MG63 (cell line): ENCODE measurements at regions not wholly inside any gene's neighbourhood (a gene's known extent, or its start where the extent isn't known, plus 50 kb on each side); places are given as distances from the start of the nearest gene placed in this dataset.
"Not testable (repeated sequence)": the region's sequence is repeated elsewhere in the genome, so short reads cannot be mapped to it uniquely, and the experiment has no call there.

ENCODE experiments used
- DNase-seq: peaks from one replicate; pipeline ENCODE4 v3.0.0-alpha.2; 2020
- H3K27me3 ChIP-seq: fragments of 250-450 bp; sonication (Bioruptor Pico); 2 replicates; pipeline ENCODE4 v1.5.1; 2020; ENCODE audit warnings: mild to moderate bottlenecking, moderate library complexity
- H3K36me3 ChIP-seq: fragments of 250-450 bp; sonication (Bioruptor Pico); 2 replicates; pipeline ENCODE4 v1.5.1; 2020; ENCODE audit warnings: mild to moderate bottlenecking, moderate library complexity
- H3K4me3 ChIP-seq: fragments of 250-450 bp; sonication (Bioruptor Pico); 2 replicates; pipeline ENCODE4 v1.5.1; 2020; ENCODE audit warnings: mild to moderate bottlenecking, moderate library complexity
- H3K9me3 ChIP-seq: fragments of 250-450 bp; sonication (Bioruptor Pico); 2 replicates; pipeline ENCODE4 v1.5.1; 2020; ENCODE audit warnings: mild to moderate bottlenecking, moderate library complexity

DNA sequence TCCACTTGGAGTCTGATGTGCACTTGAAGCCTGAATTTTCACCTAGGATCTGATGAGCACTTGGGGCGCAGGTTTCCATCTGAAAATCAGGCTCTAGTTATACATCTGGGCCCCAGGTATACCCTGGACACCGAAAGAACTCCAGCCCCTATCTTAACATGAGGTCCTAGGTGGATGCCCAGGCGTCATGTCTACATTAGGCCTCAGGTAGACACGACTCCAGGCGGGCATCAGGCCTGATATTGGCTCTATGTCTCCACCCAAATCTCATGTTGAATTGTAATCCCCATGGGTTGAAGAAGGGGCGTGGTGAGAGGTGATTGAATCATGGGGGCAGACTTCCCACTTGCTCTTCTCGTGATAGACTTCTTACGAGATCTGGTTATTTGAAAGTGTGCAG lies 1488.1 kb upstream of the TPTE start:
- not testable (repeated sequence) for DNase-seq

DNA sequence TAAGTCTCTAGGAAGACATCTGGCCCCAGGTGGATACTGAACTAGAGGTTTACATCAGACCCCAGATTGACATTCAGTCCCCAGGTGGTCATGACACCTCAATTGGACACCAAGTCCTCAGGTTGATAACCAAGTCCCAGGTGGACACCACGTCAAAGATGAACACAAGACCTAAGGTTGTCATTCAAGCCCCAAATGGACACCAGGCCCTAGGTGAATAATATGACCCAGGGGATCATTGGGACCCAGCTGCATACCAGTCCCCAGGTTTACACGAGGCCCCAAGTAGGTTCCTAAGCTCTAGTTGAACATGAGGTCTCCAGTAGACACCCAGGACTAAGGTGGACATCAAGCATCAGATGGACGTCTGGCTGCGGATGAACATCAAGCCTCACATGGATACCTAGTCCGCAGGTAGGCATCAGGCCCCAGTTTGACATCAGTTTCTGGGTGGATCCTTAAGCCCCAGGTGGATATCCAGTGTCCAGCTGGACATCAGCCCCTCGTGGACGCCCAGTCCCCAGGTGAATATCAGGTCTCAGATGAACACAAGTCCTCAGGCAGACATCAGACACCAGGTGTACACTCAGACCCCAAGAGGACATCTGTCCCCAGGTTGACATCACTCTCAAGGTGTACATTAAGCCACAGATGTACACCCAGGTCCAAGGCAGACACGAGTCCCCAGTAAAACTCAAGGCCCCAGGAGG lies 1486.7 kb upstream of the TPTE start:
- not testable (repeated sequence) for H3K27me3 ChIP-seq, H3K4me3 ChIP-seq, DNase-seq, H3K36me3 ChIP-seq, H3K9me3 ChIP-seq

More for the DNA sequence above, 1488.1 kb upstream of the TPTE start:
- not testable (repeated sequence) for H3K27me3 ChIP-seq, H3K9me3 ChIP-seq, H3K36me3 ChIP-seq, H3K4me3 ChIP-seq

DNA sequence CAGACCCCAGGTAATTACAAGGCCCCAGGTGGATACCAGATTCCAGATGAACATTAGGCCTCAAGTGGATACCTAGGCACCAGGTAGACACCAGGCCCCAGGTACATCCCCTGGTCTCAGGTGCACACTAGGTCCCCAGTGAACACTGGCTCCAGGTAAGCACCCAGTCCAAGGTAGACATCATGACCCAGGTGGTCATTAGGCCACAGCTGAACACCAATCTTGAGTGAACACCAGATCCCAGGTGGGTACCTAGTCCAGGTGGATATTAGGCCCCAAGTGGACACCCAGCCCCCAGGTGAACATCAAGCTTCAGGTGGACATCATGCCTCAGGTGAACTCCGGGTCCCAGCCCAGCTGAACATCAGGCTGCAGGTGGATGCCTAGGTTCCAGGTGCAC lies 1486.2 kb upstream of the TPTE start:
- not testable (repeated sequence) for H3K36me3 ChIP-seq, H3K27me3 ChIP-seq, H3K9me3 ChIP-seq, DNase-seq, H3K4me3 ChIP-seq

DNA sequence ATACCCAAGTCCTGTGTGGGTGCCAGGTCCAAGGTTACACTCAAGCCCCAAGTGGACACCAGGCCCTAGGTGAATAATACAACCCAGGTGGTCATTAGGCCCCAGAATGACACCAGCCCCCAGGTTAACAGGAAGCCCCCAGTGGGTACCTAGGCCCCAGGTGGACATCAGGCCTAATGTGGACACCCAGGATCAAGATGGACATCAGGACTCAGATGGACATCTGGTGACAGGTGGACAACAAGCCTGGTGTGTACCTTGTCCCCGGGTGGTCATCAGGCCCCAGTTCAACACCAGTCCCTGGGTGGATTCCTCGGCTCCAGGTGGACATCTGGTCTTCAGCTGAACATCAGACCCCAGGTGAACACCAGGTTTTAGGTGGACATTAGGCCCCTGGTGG lies 1485.4 kb upstream of the TPTE start:
- H3K4me3 ChIP-seq, H3K36me3 ChIP-seq, H3K27me3 ChIP-seq, DNase-seq, H3K9me3 ChIP-seq: not testable (repeated sequence)

DNA sequence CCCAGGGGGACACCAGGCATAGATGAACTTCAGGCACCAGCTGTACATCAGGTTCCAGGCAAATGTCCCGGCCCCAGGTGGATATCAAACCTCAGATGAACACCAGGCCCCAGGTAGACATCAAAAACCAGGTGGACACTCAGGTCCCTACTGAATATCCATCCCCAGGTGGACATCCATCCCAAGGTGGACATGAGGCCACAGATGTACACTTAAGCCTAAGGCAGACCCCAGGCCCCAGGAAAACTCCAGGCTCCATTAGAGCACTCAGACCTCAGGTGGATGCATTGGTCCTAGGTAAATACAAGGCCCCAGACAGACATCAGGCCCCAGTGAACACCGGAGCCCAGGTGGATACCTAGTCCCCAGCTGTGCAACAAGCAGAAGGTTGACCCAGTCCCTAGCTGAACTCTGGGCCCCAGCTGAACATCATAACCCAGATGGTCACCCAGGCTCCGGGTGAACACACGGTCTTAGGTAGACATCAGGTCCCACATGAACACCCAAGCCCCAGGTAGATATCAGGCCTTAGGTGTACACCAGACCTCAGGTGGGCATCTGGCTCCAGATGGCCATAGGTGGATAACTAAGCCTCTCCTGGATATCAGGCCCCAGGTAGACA lies 1484.3 kb upstream of the TPTE start:
- H3K36me3 ChIP-seq, H3K4me3 ChIP-seq, DNase-seq, H3K9me3 ChIP-seq, H3K27me3 ChIP-seq: not testable (repeated sequence)

DNA sequence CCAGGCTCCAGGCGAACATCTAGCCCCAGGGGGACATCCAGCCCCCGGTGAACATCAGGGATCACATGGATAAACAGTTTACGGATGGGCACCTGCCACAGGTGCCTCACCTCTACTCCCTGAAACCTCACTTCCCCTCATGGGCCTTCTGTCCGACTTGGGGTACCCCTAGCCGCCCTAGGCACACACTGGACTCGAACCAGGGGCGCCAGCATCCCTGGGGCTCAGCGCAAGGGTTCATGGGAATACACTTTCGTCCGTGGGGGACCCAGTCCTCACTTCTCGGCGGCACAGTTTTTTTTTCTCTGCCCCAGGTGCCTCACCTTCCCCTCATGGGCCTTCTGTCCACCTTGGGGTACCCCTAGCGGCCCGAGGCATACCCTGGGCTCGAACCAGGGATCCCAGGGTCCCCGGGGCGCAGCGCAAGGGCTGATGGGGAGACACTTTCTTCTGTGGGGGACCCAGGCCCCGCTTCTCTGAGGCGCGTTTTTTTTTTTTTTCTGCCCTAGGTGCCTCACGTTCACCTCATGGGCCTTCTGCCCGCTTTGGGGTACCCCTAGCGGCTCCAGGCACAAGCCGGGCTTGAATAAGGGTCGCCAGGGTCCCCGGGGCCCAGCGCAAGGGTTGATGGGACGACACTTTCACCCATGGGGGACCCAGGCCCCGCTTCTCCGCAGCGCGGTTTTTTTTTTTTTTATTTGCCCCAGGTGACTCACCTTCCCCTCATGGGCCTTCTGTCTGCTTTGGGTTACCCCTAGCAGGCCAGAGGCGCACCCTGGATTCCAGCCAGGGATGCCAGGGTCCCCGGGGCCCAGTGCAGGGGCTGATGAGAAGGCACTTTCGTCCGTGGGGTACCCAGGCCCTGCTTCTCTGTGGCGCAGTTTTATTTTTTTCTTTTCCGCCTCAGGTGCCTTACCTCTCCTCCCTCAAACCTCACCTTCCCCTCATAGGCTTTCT lies 1483.5 kb upstream of the TPTE start:
- H3K9me3 ChIP-seq, DNase-seq: not testable (repeated sequence)

DNA sequence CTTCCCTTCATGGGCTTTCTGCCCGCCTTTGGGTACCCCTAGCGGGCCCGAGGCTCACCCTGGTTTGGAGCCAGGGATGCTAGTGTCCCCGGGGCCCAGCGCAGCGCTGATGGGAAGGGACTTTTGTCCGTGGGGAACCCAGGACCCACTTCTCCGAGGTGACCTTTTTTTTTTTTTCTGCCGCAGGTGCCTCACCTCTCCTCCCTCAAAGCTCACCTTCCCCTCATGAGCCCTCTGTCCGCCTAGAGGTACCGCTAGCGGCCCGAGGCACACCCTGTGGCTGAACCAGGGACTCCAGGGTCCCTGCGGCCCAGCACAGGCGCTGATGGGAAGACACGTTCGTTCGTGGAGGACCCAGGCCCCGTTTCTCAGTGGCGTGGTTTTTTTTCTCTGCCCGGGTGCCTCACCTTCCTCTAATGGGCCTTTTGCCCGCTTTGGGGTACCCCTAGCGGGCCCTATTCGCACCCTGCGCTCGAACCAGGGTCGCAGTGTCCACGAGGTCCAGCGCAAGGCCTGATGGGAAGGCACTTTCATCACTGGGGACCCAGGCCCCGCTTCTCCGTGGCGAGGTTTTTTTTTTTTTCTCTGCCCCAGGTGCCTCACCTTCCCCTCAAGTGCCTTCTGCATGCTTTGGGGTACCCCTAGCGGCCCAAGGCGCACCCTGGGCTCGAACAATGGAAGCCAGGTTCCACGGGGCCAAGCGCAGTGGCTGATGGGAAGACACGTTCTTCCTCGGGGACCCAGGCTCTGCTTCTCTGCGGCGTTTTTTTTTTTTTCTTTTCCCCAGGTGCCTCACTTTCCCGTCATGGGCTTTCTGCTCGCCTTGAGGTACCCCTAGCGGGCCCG lies 1481.6 kb upstream of the TPTE start:
- H3K27me3 ChIP-seq, H3K4me3 ChIP-seq, H3K36me3 ChIP-seq, H3K9me3 ChIP-seq, DNase-seq: not testable (repeated sequence)

More for the DNA sequence above, 1483.5 kb upstream of the TPTE start:
- not testable (repeated sequence) for H3K27me3 ChIP-seq, H3K4me3 ChIP-seq, H3K36me3 ChIP-seq

DNA sequence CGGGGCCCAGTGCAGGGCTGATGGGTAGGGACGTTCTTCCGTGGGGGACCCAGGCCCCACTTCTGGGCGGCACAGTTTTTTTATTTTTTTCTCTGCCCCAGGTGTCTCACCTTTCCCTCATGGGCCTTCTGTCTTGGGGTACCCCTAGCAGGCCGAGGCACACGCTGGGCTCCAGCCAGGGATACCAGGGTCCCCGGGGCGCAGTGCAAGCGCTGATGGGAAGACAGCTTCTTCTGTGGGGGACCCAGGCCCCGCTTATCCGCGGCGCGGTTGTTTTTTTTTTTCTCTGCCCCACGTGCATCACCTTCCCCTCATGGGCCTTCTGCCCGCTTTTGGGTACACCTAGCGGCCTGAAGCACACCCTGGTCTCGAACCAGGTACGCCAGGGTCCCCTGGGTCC lies 1481.0 kb upstream of the TPTE start:
- not testable (repeated sequence) for H3K9me3 ChIP-seq, H3K4me3 ChIP-seq, H3K27me3 ChIP-seq, H3K36me3 ChIP-seq, DNase-seq

DNA sequence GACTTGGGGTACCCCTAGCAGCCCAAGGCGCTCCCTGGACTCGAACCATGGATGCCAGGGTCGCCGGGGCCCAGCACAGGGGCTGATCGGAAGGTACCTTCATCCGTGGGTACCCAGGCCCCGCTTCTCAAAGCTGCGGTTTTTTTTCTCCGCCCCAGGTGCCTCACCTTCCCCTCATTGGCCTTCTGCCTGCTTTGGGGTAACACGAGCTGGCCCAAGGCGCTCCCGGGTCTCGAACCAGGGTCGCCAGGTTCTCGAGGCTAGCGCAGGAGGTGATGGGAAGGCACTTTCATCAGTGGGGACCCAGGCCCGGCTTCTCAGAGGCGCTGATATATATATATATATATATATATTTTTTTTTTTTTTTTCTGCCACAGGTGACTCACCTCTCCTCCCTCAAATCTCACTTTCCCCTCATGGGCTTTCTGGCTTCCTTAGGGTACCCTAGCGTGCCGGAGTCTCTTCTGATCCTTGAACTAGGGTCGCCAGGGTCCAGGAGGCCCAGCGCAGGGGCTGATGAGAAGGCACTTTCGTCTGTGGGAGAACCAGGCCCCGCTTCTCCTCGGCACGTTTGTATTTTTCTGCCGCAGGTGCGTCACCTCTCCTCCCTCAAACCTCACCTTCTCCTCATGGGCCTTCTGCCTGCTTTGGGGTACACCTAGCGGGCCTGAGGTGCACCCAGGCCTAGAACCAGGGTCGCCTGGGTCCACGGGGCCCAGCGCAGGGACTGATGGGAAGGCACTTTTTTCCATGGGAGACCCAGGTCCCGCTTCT lies 1480.0 kb upstream of the TPTE start:
- not testable (repeated sequence) for H3K9me3 ChIP-seq, H3K27me3 ChIP-seq, H3K36me3 ChIP-seq, H3K4me3 ChIP-seq, DNase-seq

DNA sequence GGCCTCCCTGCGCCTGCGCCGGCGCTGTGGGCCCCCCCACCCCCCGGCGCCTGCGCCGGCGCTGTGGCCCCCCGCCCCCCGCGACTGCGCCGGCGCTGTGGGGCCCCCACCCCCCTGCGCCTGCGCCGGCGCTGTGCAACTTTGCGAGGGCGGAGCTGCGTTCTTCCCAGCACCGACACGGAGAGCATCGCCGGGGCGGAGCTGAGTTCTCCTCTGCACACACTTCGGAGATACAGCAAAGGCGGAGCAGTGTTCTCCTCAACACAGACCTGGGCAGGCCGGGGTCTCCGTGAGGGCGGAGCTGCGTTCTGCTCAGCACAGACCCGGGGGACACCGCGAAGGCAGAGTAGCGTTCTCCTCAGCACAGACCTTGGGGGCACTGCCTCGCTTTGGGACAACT lies 1478.3 kb upstream of the TPTE start:
- H3K27me3 ChIP-seq, H3K36me3 ChIP-seq, H3K9me3 ChIP-seq, H3K4me3 ChIP-seq, DNase-seq: not testable (repeated sequence)

DNA sequence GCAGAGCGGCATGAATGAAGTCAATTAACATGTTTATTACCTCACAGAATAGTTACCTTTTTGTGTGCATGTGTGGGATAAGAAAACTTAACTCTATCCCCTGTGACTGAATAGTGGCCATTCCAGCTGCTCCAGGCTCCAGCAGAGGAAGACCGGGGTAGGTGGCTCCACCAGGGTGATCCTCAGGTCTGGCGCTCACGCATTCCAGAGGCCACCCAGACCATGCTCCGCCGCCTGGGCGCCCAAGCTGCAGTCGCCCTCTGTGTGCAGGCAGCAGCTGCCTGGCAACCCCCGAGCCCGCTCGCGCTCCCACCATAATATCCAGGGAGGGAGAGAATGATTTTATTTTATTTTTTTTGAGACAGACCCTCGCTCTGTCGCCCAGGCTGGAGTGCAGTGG lies 1474.5 kb upstream of the TPTE start:
- not testable (repeated sequence) for H3K4me3 ChIP-seq, DNase-seq

DNA sequence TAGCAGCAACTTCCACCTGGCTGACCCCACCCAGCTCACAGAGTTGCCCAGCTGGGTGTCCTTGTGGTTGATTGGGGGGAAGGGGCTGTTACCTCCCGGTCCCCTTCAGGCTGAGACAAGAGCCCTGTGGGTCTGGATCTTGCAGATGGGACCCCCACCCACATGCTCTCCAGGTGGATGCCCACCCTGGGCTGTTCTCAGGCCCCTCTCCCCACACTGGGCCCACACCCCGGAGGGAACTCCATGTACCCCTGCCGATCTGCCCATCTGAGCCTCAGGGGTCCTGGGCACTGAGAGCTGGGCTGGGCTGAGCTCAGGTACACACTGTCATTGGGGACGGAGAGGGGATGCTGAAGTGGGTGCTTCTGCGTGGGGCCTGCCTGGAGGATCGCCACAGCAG lies 1453.9 kb upstream of the TPTE start:
- H3K27me3 ChIP-seq, H3K9me3 ChIP-seq, DNase-seq, H3K4me3 ChIP-seq, H3K36me3 ChIP-seq: not testable (repeated sequence)

More for the DNA sequence above, 1474.5 kb upstream of the TPTE start:
- not testable (repeated sequence) for H3K9me3 ChIP-seq, H3K27me3 ChIP-seq, H3K36me3 ChIP-seq

DNA sequence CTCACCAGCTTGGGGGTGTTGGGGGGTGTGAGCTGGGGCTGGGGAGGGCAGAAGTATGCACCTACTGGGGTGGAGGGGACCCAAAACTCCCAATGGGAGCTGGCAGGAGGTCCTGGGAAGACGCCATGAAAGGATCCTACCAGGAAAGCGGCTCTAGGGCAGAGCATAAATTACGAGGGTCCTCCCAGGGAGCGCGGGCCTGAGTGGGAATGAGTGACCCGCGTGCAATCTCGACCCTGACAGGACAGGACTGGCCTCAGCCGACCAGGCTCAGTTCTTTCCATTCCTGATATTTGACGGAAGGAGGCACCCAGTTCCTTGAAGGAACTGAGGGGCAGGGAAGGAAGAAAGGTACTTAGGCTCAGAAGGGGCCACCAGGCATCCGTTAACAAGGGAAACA lies 1452.8 kb upstream of the TPTE start:
- H3K9me3 ChIP-seq, H3K4me3 ChIP-seq, DNase-seq, H3K27me3 ChIP-seq, H3K36me3 ChIP-seq: not testable (repeated sequence)

DNA sequence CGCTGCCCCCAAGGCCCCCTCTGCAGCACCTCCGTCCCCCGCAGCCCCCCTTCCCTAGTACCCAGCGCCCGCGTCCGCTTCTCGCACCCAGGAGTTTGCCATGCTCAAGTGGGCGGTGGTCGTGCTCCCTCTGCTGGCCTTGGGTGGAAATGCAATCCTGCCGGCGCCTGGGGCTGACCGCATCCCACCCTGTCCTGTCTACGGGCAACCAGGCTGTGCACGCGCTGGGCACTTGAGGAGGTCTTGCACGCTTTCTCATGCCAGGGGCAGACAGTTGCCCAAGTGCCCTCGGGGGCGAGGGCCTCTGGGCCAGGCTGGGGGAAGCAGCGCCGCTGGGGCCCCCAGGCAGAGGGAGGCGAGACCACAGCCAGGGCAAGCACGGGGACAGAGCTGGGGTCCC lies 1450.7 kb upstream of the TPTE start:
- H3K27me3 ChIP-seq, H3K9me3 ChIP-seq, DNase-seq, H3K4me3 ChIP-seq, H3K36me3 ChIP-seq: not testable (repeated sequence)

DNA sequence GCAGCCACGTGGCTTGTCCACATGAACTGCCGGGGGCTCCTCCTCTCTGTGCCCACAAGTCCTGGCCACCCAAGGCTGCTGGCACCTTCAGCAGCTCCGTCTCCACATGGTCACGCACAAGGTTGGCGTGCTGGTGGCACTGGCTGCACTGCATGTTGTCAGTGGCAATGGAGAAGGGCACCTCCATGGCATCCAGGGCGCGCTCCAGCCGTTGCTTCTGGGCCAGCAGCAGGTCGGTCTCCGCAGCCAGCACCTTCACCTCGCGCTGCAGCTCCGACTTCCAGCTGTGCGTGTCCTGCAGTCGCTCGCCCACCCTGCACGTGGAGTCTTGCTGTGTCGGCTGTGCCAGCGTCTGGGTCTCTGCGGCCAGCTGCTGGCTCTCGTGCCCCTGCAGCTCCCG lies 1448.4 kb upstream of the TPTE start:
- not testable (repeated sequence) for H3K36me3 ChIP-seq, H3K27me3 ChIP-seq, DNase-seq, H3K9me3 ChIP-seq, H3K4me3 ChIP-seq

DNA sequence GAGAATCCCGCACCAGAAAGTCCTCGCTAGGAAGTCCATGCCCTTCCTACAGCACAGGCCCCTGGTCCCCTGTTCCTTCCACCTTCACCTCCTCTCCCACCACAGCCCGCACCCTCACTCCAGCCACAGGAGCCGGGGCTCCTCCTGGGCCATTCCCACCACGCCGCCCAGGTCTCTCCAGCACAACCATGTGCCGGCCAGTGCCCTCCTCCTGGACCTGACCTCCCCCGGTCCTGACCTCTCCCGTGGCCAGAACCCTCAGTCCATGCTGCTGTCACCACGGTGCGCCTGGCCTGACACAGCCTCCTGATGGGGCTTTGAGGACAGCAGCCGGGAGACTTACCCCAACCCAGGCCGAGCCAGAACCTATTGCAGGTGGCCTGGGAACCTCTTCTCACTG lies 1446.6 kb upstream of the TPTE start:
- not testable (repeated sequence) for H3K27me3 ChIP-seq, DNase-seq, H3K36me3 ChIP-seq

More for the DNA sequence above, 1446.6 kb upstream of the TPTE start:
- H3K9me3 ChIP-seq, H3K4me3 ChIP-seq: not testable (repeated sequence)
